GM18861 (cell line): ENCODE measurements at regions not wholly inside any gene's neighbourhood (a gene's known extent, or its start where the extent isn't known, plus 50 kb on each side); places are given as distances from the start of the nearest gene placed in this dataset.

Source experiments
- ATAC-seq: cut with Tn5 transposase; IDR thresholded peaks from one replicate; pipeline ENCODE4 v1.9.1; 2021; ENCODE audit not compliant: unreplicated experiment

GRCh38 chr10:3692387-3692999, 92.5 kb downstream of the KLF6 start:
- ATAC-seq: no peak

GRCh38 chr10:3691482-3691881, 93.5 kb downstream of the KLF6 start:
- no peak for ATAC-seq

- ATAC-seq: no peak
Measured at GRCh38 chr10:3689871-3690510, 95.0 kb downstream of the KLF6 start.

- ATAC-seq: no peak
Measured at GRCh38 chr10:3687510-3688081, 97.4 kb downstream of the KLF6 start.

GRCh38 chr10:3685384-3685783, 99.6 kb downstream of the KLF6 start:
- ATAC-seq: no peak

GRCh38 chr10:3684891-3685290, 100.1 kb downstream of the KLF6 start:
- ATAC-seq: no peak

GRCh38 chr10:3683560-3683959, 101.4 kb downstream of the KLF6 start:
- no peak for ATAC-seq

- no peak for ATAC-seq
Measured at GRCh38 chr10:3682745-3683144, 102.3 kb downstream of the KLF6 start.

GRCh38 chr10:3681642-3682554, 103.1 kb downstream of the KLF6 start:
- ATAC-seq: no peak

GRCh38 chr10:3679950-3680629, 104.9 kb downstream of the KLF6 start:
- no peak for ATAC-seq

GRCh38 chr10:3678629-3679227, 106.3 kb downstream of the KLF6 start:
- ATAC-seq: no peak

- no peak for ATAC-seq
Measured at GRCh38 chr10:3676564-3676963, 108.4 kb downstream of the KLF6 start.

GRCh38 chr10:3672220-3672619, 112.8 kb downstream of the KLF6 start:
- ATAC-seq: no peak

- no peak for ATAC-seq
Measured at GRCh38 chr10:3671386-3671955, 113.5 kb downstream of the KLF6 start.

- ATAC-seq: no peak
Measured at GRCh38 chr10:3668966-3669330, 116.1 kb downstream of the KLF6 start.

GRCh38 chr10:3668276-3668965, 116.6 kb downstream of the KLF6 start:
- ATAC-seq: no peak

GRCh38 chr10:3666525-3667302, 118.3 kb downstream of the KLF6 start:
- ATAC-seq: no peak

- ATAC-seq: no peak
Measured at GRCh38 chr10:3665316-3665908, 119.6 kb downstream of the KLF6 start.

- ATAC-seq: no peak
Measured at GRCh38 chr10:3662775-3663174, 122.2 kb downstream of the KLF6 start.
